H1 (cell line): ENCODE measurements at regions not wholly inside any gene's neighbourhood (a gene's known extent, or its start where the extent isn't known, plus 50 kb on each side); places are given as distances from the start of the nearest gene placed in this dataset.

Experiments
- BRCA1 ChIP-seq: IDR thresholded peaks from 2 replicates; pipeline ENCODE4 v1.6.1; 2012; ENCODE audit warnings: low read depth, low read length, improper control_type of control experiment
- CBX5 ChIP-seq: fragments of 300-800, 300-1000 bp; sonication (generic); IDR thresholded peaks from 2 replicates; pipeline ENCODE4 v1.7.1; 2016; ENCODE audit warnings: antibody characterized with exemption, low read length, low read depth
- CBX8 ChIP-seq: fragments of 300-800, 300-1000 bp; sonication (generic); IDR thresholded peaks from 2 replicates; pipeline ENCODE4 v1.7.1; 2016; ENCODE audit warnings: low read depth, low read length, borderline replicate concordance
- CEBPB ChIP-seq: IDR thresholded peaks from 2 replicates; pipeline ENCODE4 v1.6.1; 2012; ENCODE audit warnings: low read depth, low read length
- CHD1 ChIP-seq: IDR thresholded peaks from 2 replicates; pipeline ENCODE4 v1.6.1; 2012; ENCODE audit warnings: low read depth, low read length, improper control_type of control experiment
- CHD2 ChIP-seq: IDR thresholded peaks from 2 replicates; pipeline ENCODE4 v1.6.1; 2012; ENCODE audit warnings: low read length, improper control_type of control experiment
- CTBP2 ChIP-seq: IDR thresholded peaks from 2 replicates; pipeline ENCODE4 v1.7.0; 2011; ENCODE audit warnings: borderline replicate concordance, mild to moderate bottlenecking, moderate library complexity, mixed read lengths, low read length; ENCODE audit not compliant: insufficient read depth, insufficient read length
- HDAC2 ChIP-seq, 2 experiments: fragments of 300-600 bp in 1 of 2; sonication (generic) in 1 of 2; IDR thresholded peaks; 2 replicates each; pipeline ENCODE4 v1.6.1; 2011 to 2012; ENCODE audit warnings: low read depth in 2 of 2, low read length in 2 of 2, mild to moderate bottlenecking in 2 of 2, moderate library complexity in 2 of 2, borderline replicate concordance in 1 of 2, inconsistent platforms in 1 of 2
- JUN ChIP-seq: IDR thresholded peaks from 2 replicates; pipeline ENCODE4 v1.6.1; 2011; ENCODE audit warnings: low read depth, mild to moderate bottlenecking, improper control_type of control experiment, low read length
- KDM5A ChIP-seq: fragments of 200-600 bp; IDR thresholded peaks from 2 replicates; pipeline ENCODE4 v1.7.1; 2012; ENCODE audit warnings: mild to moderate bottlenecking, low read length, inconsistent platforms, mixed read lengths
- MAFK ChIP-seq: IDR thresholded peaks from 2 replicates; pipeline ENCODE4 v1.6.1; 2012; ENCODE audit warnings: low read depth, mild to moderate bottlenecking, improper control_type of control experiment, low read length
- MAX ChIP-seq: IDR thresholded peaks from 2 replicates; pipeline ENCODE4 v1.6.1; 2012; ENCODE audit warnings: inconsistent platforms
- POLR2A ChIP-seq, 2 experiments: IDR thresholded peaks; 1 replicate in 1 of 2; 2 replicates in 1 of 2; pipeline ENCODE4 v1.6.1; 2011; ENCODE audit warnings: low read depth in 2 of 2, low read length in 2 of 2, mild to moderate bottlenecking in 2 of 2; ENCODE audit errors: control extremely low read depth in 1 of 2
- POLR2AphosphoS5 ChIP-seq: IDR thresholded peaks from 2 replicates; pipeline ENCODE4 v1.6.1; 2011; ENCODE audit warnings: low read depth, low read length
- POU5F1 ChIP-seq: IDR thresholded peaks from 2 replicates; pipeline ENCODE4 v1.6.1; 2011; ENCODE audit warnings: low read depth, mild to moderate bottlenecking, low read length, moderate library complexity
- RAD21 ChIP-seq, 2 experiments: IDR thresholded peaks in 1 of 2; conservative IDR thresholded peaks in 1 of 2; 2 replicates each; pipeline ENCODE4 v1.6.1; 2011; ENCODE audit warnings: low read depth in 2 of 2, low read length in 2 of 2, improper control_type of control experiment in 1 of 2, inconsistent platforms in 1 of 2, mild to moderate bottlenecking in 1 of 2, moderate library complexity in 1 of 2
- RNF2 ChIP-seq: fragments of 200-900, 300-1000 bp; sonication (generic); IDR thresholded peaks from 2 replicates; pipeline ENCODE4 v1.7.1; 2016; ENCODE audit warnings: borderline replicate concordance, low read depth, mild to moderate bottlenecking, antibody characterized with exemption, low read length; ENCODE audit not compliant: poor library complexity, severe bottlenecking; ENCODE audit errors: missing control alignments
- RXRA ChIP-seq: IDR thresholded peaks from 2 replicates; pipeline ENCODE4 v1.6.1; 2011; ENCODE audit warnings: low read depth, mild to moderate bottlenecking, low read length, moderate library complexity; ENCODE audit not compliant: insufficient read depth
- SAP30 ChIP-seq: fragments of 300-600 bp; sonication (generic); IDR thresholded peaks from 2 replicates; pipeline ENCODE4 v1.7.1; 2012; ENCODE audit warnings: low read length, moderate library complexity, mild to moderate bottlenecking, inconsistent platforms; ENCODE audit not compliant: insufficient read depth, insufficient replicate concordance
- SP4 ChIP-seq: IDR thresholded peaks from 2 replicates; pipeline ENCODE4 v1.6.1; 2012; ENCODE audit warnings: low read length, inconsistent platforms
- SRF ChIP-seq: IDR thresholded peaks from 2 replicates; pipeline ENCODE4 v1.6.1; 2011; ENCODE audit warnings: mild to moderate bottlenecking, low read depth, low read length, moderate library complexity
- TCF12 ChIP-seq: IDR thresholded peaks from 2 replicates; pipeline ENCODE4 v1.6.1; 2011; ENCODE audit warnings: low read depth, mild to moderate bottlenecking, low read length
- TEAD4 ChIP-seq: IDR thresholded peaks from 2 replicates; pipeline ENCODE4 v1.6.1; 2012; ENCODE audit warnings: low read depth, low read length, inconsistent platforms, mixed read lengths
- USF2 ChIP-seq: IDR thresholded peaks from 2 replicates; pipeline ENCODE4 v1.6.1; 2011; ENCODE audit warnings: low read length, improper control_type of control experiment
- YY1 ChIP-seq: IDR thresholded peaks from 2 replicates; pipeline ENCODE4 v1.6.1; 2011; ENCODE audit warnings: low read depth, mild to moderate bottlenecking, low read length

GRCh38 chr3:59128685-59129084 lies 78.9 kb upstream of the CFAP20DC start (continued):
- TF ChIP-seq CTBP2 = peak; percentile 62
- TF ChIP-seq TEAD4 = peak; percentile 78; the same call in 1 of the 2 replicates
- no peak for TF ChIP-seq RNF2
- TF ChIP-seq POU5F1 = peak; percentile 96
- 0 out of 2 replicates have a peak, but pooled peaks have one; percentile 37 for TF ChIP-seq TCF12
- peak; percentile 73; the same call in 1 of the 2 replicates for TF ChIP-seq YY1
- no peak for TF ChIP-seq BRCA1
- TF ChIP-seq CHD2 = peak; percentile 15; the same call in 1 of the 2 replicates
- no peak for TF ChIP-seq MAFK
- no peak for TF ChIP-seq CHD1
- TF ChIP-seq KDM5A = no peak
- no peak for TF ChIP-seq USF2
- TF ChIP-seq CBX8 = no peak
- no peak for TF ChIP-seq RXRA
- TF ChIP-seq JUN = peak; percentile 83; the same call in 1 of the 2 replicates
- TF ChIP-seq SRF = no peak
- TF ChIP-seq HDAC2 (IDR thresholded peaks at IDR 0.05; ENCODE audit: borderline replicate concordance in 1 of 2, low read depth in 2 of 2, low read length in 2 of 2) = peak; percentile 75 to 92; a peak in 3 of 4 replicates
- TF ChIP-seq RAD21 (IDR thresholded peaks at IDR 0.05 in 1 of 2, conservative IDR thresholded peaks at IDR 0.05 in 1 of 2; ENCODE audit: low read depth in 2 of 2, low read length in 2 of 2) = no peak
- peak; percentile 60 for TF ChIP-seq CEBPB
- TF ChIP-seq CBX5 = no peak
- TF ChIP-seq SP4 = no peak
- TF ChIP-seq SAP30 = no peak
- TF ChIP-seq POLR2AphosphoS5 = no peak
- no peak for TF ChIP-seq POLR2A (IDR thresholded peaks at IDR 0.05; ENCODE audit: control extremely low read depth in 1 of 2, low read depth in 2 of 2, low read length in 2 of 2)
- peak; percentile 83 for TF ChIP-seq MAX
